ENCODE measurements at regions not wholly inside any gene's neighbourhood (a gene's known extent, or its start where the extent isn't known, plus 50 kb on each side); places are given as distances from the start of the nearest gene placed in this dataset.

- no peak for TF ChIP-seq TAF1 (IDR thresholded peaks at IDR 0.05; ENCODE audit: low read depth)
- TF ChIP-seq YY1 (IDR thresholded peaks at IDR 0.05; ENCODE audit: low read depth), result no peak
- TF ChIP-seq EP300 (IDR thresholded peaks at IDR 0.05; ENCODE audit: borderline replicate concordance), result no peak
Measured at GRCh38 chr5:62920856-62921255, 342.2 kb downstream of the LRRC70 start.
